ENCODE measurements at regions not wholly inside any gene's neighbourhood (a gene's known extent, or its start where the extent isn't known, plus 50 kb on each side); places are given as distances from the start of the nearest gene placed in this dataset.

- Mint-ChIP-seq H3K27ac (no peak overlapping the region), H3K4me3 (no peak overlapping the region), H3K9me3 (peaks cover 6% of the 10 kb centered on the region), H3K27me3 (no peaks in the 10 kb centered on the region), H3K4me1 (no peaks in the 10 kb centered on the region), H3K36me3 (no peaks in the 10 kb centered on the region)
These were observed 517.6 kb upstream of the TMEM132C start for GRCh38 chr12:127749416-127749815.

- H3K36me3 Mint-ChIP-seq, result no peaks in the 10 kb centered on the region
- no peak overlapping the region for H3K4me3 Mint-ChIP-seq
- no peak overlapping the region for H3K27ac Mint-ChIP-seq
- no peaks in the 10 kb centered on the region for H3K4me1 Mint-ChIP-seq
- H3K9me3 Mint-ChIP-seq, result peaks cover 6% of the 10 kb centered on the region
- H3K27me3 Mint-ChIP-seq, result no peaks in the 10 kb centered on the region
These were observed 516.7 kb upstream of the TMEM132C start for GRCh38 chr12:127750076-127750840.

GRCh38 chr12:127752802-127753201 lies 514.2 kb upstream of the TMEM132C start:
- Mint-ChIP-seq H3K27ac (no peak overlapping the region), H3K4me1 (no peaks in the 10 kb centered on the region), H3K36me3 (no peaks in the 10 kb centered on the region), H3K4me3 (no peak overlapping the region), H3K27me3 (no peaks in the 10 kb centered on the region), H3K9me3 (peaks cover 13% of the 10 kb centered on the region)

- Mint-ChIP-seq H3K27ac (no peak overlapping the region), H3K4me1 (no peaks in the 10 kb centered on the region), H3K4me3 (no peak overlapping the region), H3K27me3 (no peaks in the 10 kb centered on the region), H3K9me3 (peaks cover 16% of the 10 kb centered on the region), H3K36me3 (peaks cover 1% of the 10 kb centered on the region)
These were observed 506.6 kb upstream of the TMEM132C start for GRCh38 chr12:127760357-127760756.

GRCh38 chr12:127760996-127761395 lies 506.0 kb upstream of the TMEM132C start:
- Mint-ChIP-seq H3K4me3 (no peak overlapping the region), H3K36me3 (peaks cover 1% of the 10 kb centered on the region), H3K27ac (no peak overlapping the region), H3K27me3 (no peaks in the 10 kb centered on the region), H3K4me1 (no peaks in the 10 kb centered on the region), H3K9me3 (peaks cover 16% of the 10 kb centered on the region)

- no peak overlapping the region for H3K4me3 Mint-ChIP-seq
- no peak overlapping the region for H3K27ac Mint-ChIP-seq
- H3K9me3 Mint-ChIP-seq, result peaks cover 13% of the 10 kb centered on the region
- no peaks in the 10 kb centered on the region for H3K4me1 Mint-ChIP-seq
- no peaks in the 10 kb centered on the region for H3K27me3 Mint-ChIP-seq
- H3K36me3 Mint-ChIP-seq, result peaks cover 1% of the 10 kb centered on the region
These were observed 505.1 kb upstream of the TMEM132C start for GRCh38 chr12:127761880-127762279.

GRCh38 chr12:127767656-127768055 lies 499.3 kb upstream of the TMEM132C start:
- H3K27me3 Mint-ChIP-seq, result no peaks in the 10 kb centered on the region
- H3K27ac Mint-ChIP-seq, result no peak overlapping the region
- no peak overlapping the region for H3K4me3 Mint-ChIP-seq
- peaks cover 1% of the 10 kb centered on the region for H3K36me3 Mint-ChIP-seq
- no peaks in the 10 kb centered on the region for H3K4me1 Mint-ChIP-seq
- H3K9me3 Mint-ChIP-seq, result peaks cover 13% of the 10 kb centered on the region

- Mint-ChIP-seq H3K36me3 (no peaks in the 10 kb centered on the region), H3K27me3 (no peaks in the 10 kb centered on the region), H3K4me3 (no peak overlapping the region), H3K4me1 (no peaks in the 10 kb centered on the region), H3K9me3 (peaks cover 4% of the 10 kb centered on the region), H3K27ac (no peak overlapping the region)
These were observed 496.9 kb upstream of the TMEM132C start for GRCh38 chr12:127770118-127770517.

- no peaks in the 10 kb centered on the region for H3K36me3 Mint-ChIP-seq
- H3K27me3 Mint-ChIP-seq, result no peaks in the 10 kb centered on the region
- no peak overlapping the region for H3K27ac Mint-ChIP-seq
- peaks cover 4% of the 10 kb centered on the region for H3K9me3 Mint-ChIP-seq
- no peak overlapping the region for H3K4me3 Mint-ChIP-seq
- H3K4me1 Mint-ChIP-seq, result no peaks in the 10 kb centered on the region
These were observed 495.4 kb upstream of the TMEM132C start for GRCh38 chr12:127771546-127771945.

- Mint-ChIP-seq H3K27me3 (no peaks in the 10 kb centered on the region), H3K4me3 (no peak overlapping the region), H3K36me3 (no peaks in the 10 kb centered on the region), H3K27ac (no peak overlapping the region), H3K9me3 (peaks cover 4% of the 10 kb centered on the region), H3K4me1 (no peaks in the 10 kb centered on the region)
These were observed 493.4 kb upstream of the TMEM132C start for GRCh38 chr12:127773520-127773919.

- no peak overlapping the region for H3K4me3 Mint-ChIP-seq
- H3K36me3 Mint-ChIP-seq, result no peaks in the 10 kb centered on the region
- no peaks in the 10 kb centered on the region for H3K4me1 Mint-ChIP-seq
- peaks cover 9% of the 10 kb centered on the region for H3K9me3 Mint-ChIP-seq
- no peak overlapping the region for H3K27ac Mint-ChIP-seq
- no peaks in the 10 kb centered on the region for H3K27me3 Mint-ChIP-seq
These were observed 492.1 kb upstream of the TMEM132C start for GRCh38 chr12:127774828-127775227.

- peaks cover 5% of the 10 kb centered on the region for H3K9me3 Mint-ChIP-seq
- H3K27me3 Mint-ChIP-seq, result no peaks in the 10 kb centered on the region
- no peaks in the 10 kb centered on the region for H3K36me3 Mint-ChIP-seq
- no peaks in the 10 kb centered on the region for H3K4me1 Mint-ChIP-seq
- no peak overlapping the region for H3K27ac Mint-ChIP-seq
- H3K4me3 Mint-ChIP-seq, result no peak overlapping the region
These were observed 487.5 kb upstream of the TMEM132C start for GRCh38 chr12:127779301-127780045.

GRCh38 chr12:127780881-127781280 lies 486.1 kb upstream of the TMEM132C start:
- no peaks in the 10 kb centered on the region for H3K27me3 Mint-ChIP-seq
- H3K4me1 Mint-ChIP-seq, result no peaks in the 10 kb centered on the region
- no peak overlapping the region for H3K4me3 Mint-ChIP-seq
- no peaks in the 10 kb centered on the region for H3K36me3 Mint-ChIP-seq
- peaks cover 5% of the 10 kb centered on the region for H3K9me3 Mint-ChIP-seq
- no peak overlapping the region for H3K27ac Mint-ChIP-seq

GRCh38 chr12:127781336-127781735 lies 485.6 kb upstream of the TMEM132C start:
- Mint-ChIP-seq H3K27me3 (no peaks in the 10 kb centered on the region), H3K27ac (no peak overlapping the region), H3K4me3 (no peak overlapping the region), H3K36me3 (no peaks in the 10 kb centered on the region), H3K4me1 (no peaks in the 10 kb centered on the region), H3K9me3 (peaks cover 5% of the 10 kb centered on the region)

GRCh38 chr12:127785540-127785939 lies 481.4 kb upstream of the TMEM132C start:
- Mint-ChIP-seq H3K9me3 (no peaks in the 10 kb centered on the region), H3K4me1 (no peaks in the 10 kb centered on the region), H3K4me3 (no peak overlapping the region), H3K36me3 (no peaks in the 10 kb centered on the region), H3K27ac (no peak overlapping the region), H3K27me3 (no peaks in the 10 kb centered on the region)

GRCh38 chr12:127785986-127786590 lies 480.9 kb upstream of the TMEM132C start:
- Mint-ChIP-seq H3K4me3 (no peak overlapping the region), H3K4me1 (no peaks in the 10 kb centered on the region), H3K27ac (no peak overlapping the region), H3K36me3 (no peaks in the 10 kb centered on the region), H3K9me3 (no peaks in the 10 kb centered on the region), H3K27me3 (no peaks in the 10 kb centered on the region)
